ENCODE measurements at regions not wholly inside any gene's neighbourhood (a gene's known extent, or its start where the extent isn't known, plus 50 kb on each side); places are given as distances from the start of the nearest gene placed in this dataset.
"Not testable (repeated sequence)": the region's sequence is repeated elsewhere in the genome, so short reads cannot be mapped to it uniquely, and the experiment has no call there.

DNA sequence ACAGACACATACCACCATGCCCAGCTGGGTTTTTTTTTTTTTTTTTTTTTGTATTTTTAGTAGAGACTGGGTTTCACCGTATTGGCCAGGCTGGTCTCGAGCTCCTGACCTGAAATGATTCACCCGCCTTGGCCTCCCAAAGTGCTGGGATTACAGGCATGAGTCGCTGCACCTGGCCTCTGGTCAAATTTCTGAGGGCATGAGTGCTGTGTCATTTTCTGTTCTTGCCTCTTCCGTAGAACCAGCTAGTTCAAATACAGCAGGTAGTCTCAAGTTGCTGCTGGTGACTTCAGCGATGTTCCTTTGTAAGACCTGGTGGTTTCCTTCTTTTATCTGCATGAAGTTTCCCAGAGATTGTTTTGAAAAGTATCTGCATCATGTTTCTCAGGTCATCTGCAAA is 134.8 kb upstream of the SHH start:
- Histone ChIP-seq H3K4me3 (ENCODE audit: low read length) (no peak overlapping the region), H3K36me3 (ENCODE audit: insufficient read depth, low read length) (no peaks in the 10 kb centered on the region), H3K4me1 (ENCODE audit: insufficient read depth, low read length) (peaks cover 9% of the 10 kb centered on the region), H3K27me3 (ENCODE audit: insufficient read depth, low read length) (peaks cover 14% of the 10 kb centered on the region), H3K9me3 (ENCODE audit: low read length) (no peaks in the 10 kb centered on the region), H2AFZ (ENCODE audit: low read depth, low read length) (no peak overlapping the region)

DNA sequence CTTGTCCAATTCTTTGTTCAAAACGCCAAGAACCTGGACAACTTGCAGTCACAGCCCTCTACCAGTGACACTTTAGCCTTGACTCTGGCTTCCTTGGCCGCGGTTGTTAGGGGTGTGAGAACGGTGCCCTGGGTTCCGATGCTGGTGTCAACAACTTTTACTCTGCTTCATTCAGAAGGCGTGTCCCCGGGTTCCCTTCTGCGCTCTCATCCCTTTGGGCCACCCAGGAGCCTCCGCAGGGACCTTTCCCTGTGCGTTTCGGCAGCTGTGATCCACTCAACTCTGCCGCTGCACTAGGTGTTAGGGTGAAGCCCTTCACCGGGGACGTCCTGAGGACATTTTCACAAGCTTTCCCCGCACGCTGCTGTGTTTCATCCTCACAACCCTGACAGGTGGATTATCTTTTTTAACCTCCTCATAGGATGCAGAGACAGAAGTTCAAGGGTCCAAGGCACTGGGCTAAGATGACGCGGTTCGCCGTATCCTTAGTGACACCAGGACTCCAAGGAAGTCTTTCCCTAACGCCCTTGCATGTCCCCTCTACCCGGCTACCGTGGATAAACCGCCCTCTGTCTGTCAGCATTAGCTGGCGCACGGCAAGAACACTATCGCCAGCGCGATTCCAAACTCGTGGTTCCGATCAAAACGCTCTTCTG is 133.5 kb upstream of the SHH start:
- Histone ChIP-seq H3K4me1 (ENCODE audit: insufficient read depth, low read length) (peaks cover 9% of the 10 kb centered on the region), H3K4me3 (ENCODE audit: low read length) (no peak overlapping the region), H2AFZ (ENCODE audit: low read depth, low read length) (no peak overlapping the region), H3K36me3 (ENCODE audit: insufficient read depth, low read length) (no peaks in the 10 kb centered on the region), H3K9me3 (ENCODE audit: low read length) (no peaks in the 10 kb centered on the region), H3K27me3 (ENCODE audit: insufficient read depth, low read length) (peaks cover 11% of the 10 kb centered on the region)

- Histone ChIP-seq H3K27me3 (ENCODE audit: insufficient read depth, low read length) (peaks cover 7% of the 10 kb centered on the region), H3K4me1 (ENCODE audit: insufficient read depth, low read length) (peaks cover 9% of the 10 kb centered on the region), H3K36me3 (ENCODE audit: insufficient read depth, low read length) (no peaks in the 10 kb centered on the region), H3K4me3 (ENCODE audit: low read length) (no peak overlapping the region), H2AFZ (ENCODE audit: low read depth, low read length) (no peak overlapping the region), H3K9me3 (ENCODE audit: low read length) (no peaks in the 10 kb centered on the region)
Observed at GRCh38 chr7:155944901-155945300, 132.6 kb upstream of the SHH start.

DNA sequence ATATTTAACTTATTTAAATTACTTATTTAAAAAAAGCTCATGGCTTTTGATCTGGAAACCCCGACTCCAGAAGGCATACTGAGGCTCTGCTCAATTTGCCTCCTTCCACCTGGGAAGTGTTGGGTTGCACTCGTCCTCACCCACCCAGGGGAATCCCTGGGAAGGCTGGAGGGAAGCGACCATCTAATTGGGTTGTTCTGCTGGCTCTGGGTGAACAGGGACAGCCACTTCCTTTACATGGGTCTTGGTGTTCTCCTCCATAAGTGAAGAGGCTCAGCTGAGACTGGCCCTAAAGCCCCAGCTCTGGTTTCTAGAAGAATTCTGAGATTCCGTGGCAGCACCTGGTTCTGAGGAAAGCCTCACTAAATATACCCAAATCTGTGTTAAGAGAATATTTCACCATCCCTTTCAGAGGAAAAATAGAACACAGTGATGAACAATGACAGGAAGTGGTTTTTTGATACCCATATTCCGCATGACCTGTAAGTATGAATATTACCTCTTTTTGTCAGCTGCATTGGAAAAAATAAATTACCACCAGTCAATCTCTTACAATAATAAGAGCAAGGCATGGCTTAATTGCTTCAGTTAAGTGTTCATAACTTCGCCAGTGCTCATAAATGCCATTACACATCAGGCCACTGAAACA is 131.1 kb upstream of the SHH start:
- no peak overlapping the region for H3K4me3 ChIP-seq (ENCODE audit: low read length)
- H3K4me1 ChIP-seq (ENCODE audit: insufficient read depth, low read length), result peaks cover 9% of the 10 kb centered on the region
- H3K27me3 ChIP-seq (ENCODE audit: insufficient read depth, low read length), result peaks cover 4% of the 10 kb centered on the region
- no peaks in the 10 kb centered on the region for H3K36me3 ChIP-seq (ENCODE audit: insufficient read depth, low read length)
- H3K9me3 ChIP-seq (ENCODE audit: low read length), result no peaks in the 10 kb centered on the region
- H2AFZ ChIP-seq (ENCODE audit: low read depth, low read length), result no peak overlapping the region

DNA sequence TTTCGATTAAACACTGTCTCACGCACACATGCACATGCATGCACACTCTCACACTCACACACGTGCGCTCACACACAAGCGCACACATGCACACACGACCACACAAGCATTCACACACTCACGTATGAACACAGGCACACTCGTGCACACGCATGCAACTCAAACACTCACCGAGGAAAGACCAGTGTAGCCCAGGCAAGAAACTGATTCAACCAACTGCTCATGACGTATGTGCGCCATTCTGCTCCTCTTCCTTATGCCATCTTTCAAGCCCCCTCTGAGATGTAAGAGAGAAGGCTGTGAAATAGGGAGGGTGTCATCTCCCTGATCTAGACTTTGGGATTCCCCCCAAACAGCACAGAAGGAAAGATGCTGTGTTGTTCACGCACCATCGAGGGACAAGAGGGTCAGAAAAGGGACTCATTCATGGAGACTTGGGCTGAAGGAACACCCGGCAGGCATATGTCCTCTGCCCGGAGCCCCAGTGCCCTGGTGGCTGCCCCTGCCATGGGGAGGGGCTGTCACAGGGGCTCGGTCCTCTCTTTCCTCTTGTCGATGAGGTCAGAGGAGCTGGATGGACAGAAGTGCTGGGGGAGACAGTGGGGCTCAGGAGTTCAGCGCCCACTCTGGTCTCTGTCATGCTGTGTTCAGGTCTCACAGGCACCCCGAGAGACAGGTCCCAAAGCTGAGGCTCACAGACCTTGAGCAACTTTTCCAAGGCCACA is 130.1 kb upstream of the SHH start:
- Histone ChIP-seq H3K4me1 (ENCODE audit: insufficient read depth, low read length) (peaks cover 9% of the 10 kb centered on the region), H3K4me3 (ENCODE audit: low read length) (no peak overlapping the region)

GRCh38 chr7:155941688-155942087 is 129.4 kb upstream of the SHH start:
- Histone ChIP-seq H2AFZ (ENCODE audit: low read depth, low read length) (no peak overlapping the region), H3K4me1 (ENCODE audit: insufficient read depth, low read length) (peaks cover 9% of the 10 kb centered on the region), H3K9me3 (ENCODE audit: low read length) (no peaks in the 10 kb centered on the region), H3K4me3 (ENCODE audit: low read length) (no peak overlapping the region), H3K27me3 (ENCODE audit: insufficient read depth, low read length) (peaks cover 3% of the 10 kb centered on the region), H3K36me3 (ENCODE audit: insufficient read depth, low read length) (no peaks in the 10 kb centered on the region)

More for the DNA sequence above, 130.1 kb upstream of the SHH start:
- Histone ChIP-seq H3K36me3 (ENCODE audit: insufficient read depth, low read length) (no peaks in the 10 kb centered on the region), H3K9me3 (ENCODE audit: low read length) (no peaks in the 10 kb centered on the region), H2AFZ (ENCODE audit: low read depth, low read length) (no peak overlapping the region), H3K27me3 (ENCODE audit: insufficient read depth, low read length) (peaks cover 3% of the 10 kb centered on the region)

GRCh38 chr7:155939350-155939749 is 127.1 kb upstream of the SHH start:
- H3K9me3 ChIP-seq (ENCODE audit: low read length), result no peaks in the 10 kb centered on the region
- no peak overlapping the region for H3K4me3 ChIP-seq (ENCODE audit: low read length)
- peaks cover 2% of the 10 kb centered on the region for H3K4me1 ChIP-seq (ENCODE audit: insufficient read depth, low read length)
- no peak overlapping the region for H2AFZ ChIP-seq (ENCODE audit: low read depth, low read length)
- H3K36me3 ChIP-seq (ENCODE audit: insufficient read depth, low read length), result no peaks in the 10 kb centered on the region
- peaks cover 3% of the 10 kb centered on the region for H3K27me3 ChIP-seq (ENCODE audit: insufficient read depth, low read length)

DNA sequence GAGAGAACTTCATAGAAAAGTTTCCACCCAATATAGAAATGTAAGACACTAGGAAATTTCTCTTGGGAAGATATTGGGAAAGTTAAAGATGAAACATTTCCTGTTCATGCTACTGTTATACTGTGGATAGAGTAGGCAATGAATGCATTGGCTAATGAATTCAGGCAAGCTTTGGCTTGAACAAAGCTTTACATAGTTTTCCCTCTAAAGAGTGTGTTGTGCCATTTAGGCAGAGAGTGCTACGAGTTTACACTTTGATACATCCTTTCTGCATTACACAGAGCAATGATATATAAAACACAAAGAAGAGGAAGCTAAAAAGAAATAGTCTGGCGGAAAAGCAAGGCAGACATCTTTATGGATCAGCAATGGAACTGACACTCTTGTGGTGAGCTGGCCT is 125.9 kb upstream of the SHH start:
- Histone ChIP-seq H3K4me1 (ENCODE audit: insufficient read depth, low read length) (no peaks in the 10 kb centered on the region), H3K9me3 (ENCODE audit: low read length) (no peaks in the 10 kb centered on the region), H3K36me3 (ENCODE audit: insufficient read depth, low read length) (no peaks in the 10 kb centered on the region), H3K4me3 (ENCODE audit: low read length) (no peak overlapping the region), H2AFZ (ENCODE audit: low read depth, low read length) (no peak overlapping the region), H3K27me3 (ENCODE audit: insufficient read depth, low read length) (peaks cover 3% of the 10 kb centered on the region)

DNA sequence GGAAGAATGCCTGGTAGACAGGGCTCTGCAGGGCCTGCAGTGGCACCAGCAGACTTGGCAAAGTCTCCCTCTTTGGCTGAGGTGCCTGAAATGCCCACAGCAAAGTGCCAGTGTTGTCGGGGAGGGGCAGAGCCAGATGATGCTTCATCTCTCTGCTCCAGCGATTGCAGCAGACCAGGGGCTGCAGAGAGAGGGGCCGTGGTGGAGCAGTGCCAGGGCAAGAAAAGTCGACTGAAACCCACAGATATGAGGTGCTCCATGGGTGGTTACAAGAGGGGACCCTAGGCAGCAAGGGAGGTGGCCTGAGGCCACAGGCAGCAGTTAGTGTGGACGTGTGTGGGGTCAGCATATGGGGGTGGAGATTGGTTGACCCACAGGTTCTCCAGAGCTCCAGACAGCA is 123.5 kb upstream of the SHH start:
- Histone ChIP-seq H3K27me3 (ENCODE audit: insufficient read depth, low read length) (no peaks in the 10 kb centered on the region), H2AFZ (ENCODE audit: low read depth, low read length) (no peak overlapping the region), H3K4me3 (ENCODE audit: low read length) (no peak overlapping the region), H3K4me1 (ENCODE audit: insufficient read depth, low read length) (no peaks in the 10 kb centered on the region), H3K36me3 (ENCODE audit: insufficient read depth, low read length) (no peaks in the 10 kb centered on the region), H3K9me3 (ENCODE audit: low read length) (no peaks in the 10 kb centered on the region)

GRCh38 chr7:155935005-155935557 is 122.8 kb upstream of the SHH start:
- Histone ChIP-seq H3K4me3 (ENCODE audit: low read length) (no peak overlapping the region), H3K4me1 (ENCODE audit: insufficient read depth, low read length) (no peaks in the 10 kb centered on the region), H3K36me3 (ENCODE audit: insufficient read depth, low read length) (no peaks in the 10 kb centered on the region), H2AFZ (ENCODE audit: low read depth, low read length) (no peak overlapping the region), H3K27me3 (ENCODE audit: insufficient read depth, low read length) (no peaks in the 10 kb centered on the region), H3K9me3 (ENCODE audit: low read length) (no peaks in the 10 kb centered on the region)

DNA sequence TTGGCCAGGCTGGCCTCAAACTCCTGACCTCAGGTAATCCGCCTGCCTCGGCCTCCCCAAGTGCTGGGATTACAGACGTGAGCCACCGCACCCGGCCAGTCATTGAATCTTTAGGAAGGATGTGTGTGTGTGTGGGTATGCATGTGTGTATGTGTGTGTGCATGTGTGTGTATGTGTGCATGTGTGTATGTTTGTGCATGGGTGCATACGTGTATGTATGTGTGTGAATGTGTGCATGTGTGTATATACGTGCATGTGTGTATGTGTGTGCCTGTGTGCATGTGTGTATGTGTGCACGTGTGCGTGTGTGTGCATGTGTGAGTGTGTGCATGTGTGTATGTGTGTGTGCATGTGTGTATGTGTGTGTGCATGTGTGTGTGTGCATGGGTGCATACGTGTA is 120.1 kb upstream of the SHH start:
- H3K9me3 ChIP-seq (ENCODE audit: low read length); H3K36me3 ChIP-seq (ENCODE audit: insufficient read depth, low read length); H2AFZ ChIP-seq (ENCODE audit: low read depth, low read length); H3K27me3 ChIP-seq (ENCODE audit: insufficient read depth, low read length); H3K4me3 ChIP-seq (ENCODE audit: low read length); H3K4me1 ChIP-seq (ENCODE audit: insufficient read depth, low read length): not testable (repeated sequence)

- Histone ChIP-seq H3K36me3 (ENCODE audit: insufficient read depth, low read length) (no peaks in the 10 kb centered on the region), H3K27me3 (ENCODE audit: insufficient read depth, low read length) (no peaks in the 10 kb centered on the region), H3K9me3 (ENCODE audit: low read length) (no peaks in the 10 kb centered on the region), H3K4me1 (ENCODE audit: insufficient read depth, low read length) (no peaks in the 10 kb centered on the region), H2AFZ (ENCODE audit: low read depth, low read length) (no peak overlapping the region), H3K4me3 (ENCODE audit: low read length) (no peak overlapping the region)
Observed at GRCh38 chr7:155931396-155932085, 119.3 kb upstream of the SHH start.

- no peaks in the 10 kb centered on the region for H3K27me3 ChIP-seq (ENCODE audit: insufficient read depth, low read length)
- no peaks in the 10 kb centered on the region for H3K4me1 ChIP-seq (ENCODE audit: insufficient read depth, low read length)
- H2AFZ ChIP-seq (ENCODE audit: low read depth, low read length), result no peak overlapping the region
- H3K36me3 ChIP-seq (ENCODE audit: insufficient read depth, low read length), result no peaks in the 10 kb centered on the region
- H3K4me3 ChIP-seq (ENCODE audit: low read length), result no peak overlapping the region
- no peaks in the 10 kb centered on the region for H3K9me3 ChIP-seq (ENCODE audit: low read length)
Observed at GRCh38 chr7:155930527-155930926, 118.3 kb upstream of the SHH start.
